ENCODE measurements at regions not wholly inside any gene's neighbourhood (a gene's known extent, or its start where the extent isn't known, plus 50 kb on each side); places are given as distances from the start of the nearest gene placed in this dataset.

DNA sequence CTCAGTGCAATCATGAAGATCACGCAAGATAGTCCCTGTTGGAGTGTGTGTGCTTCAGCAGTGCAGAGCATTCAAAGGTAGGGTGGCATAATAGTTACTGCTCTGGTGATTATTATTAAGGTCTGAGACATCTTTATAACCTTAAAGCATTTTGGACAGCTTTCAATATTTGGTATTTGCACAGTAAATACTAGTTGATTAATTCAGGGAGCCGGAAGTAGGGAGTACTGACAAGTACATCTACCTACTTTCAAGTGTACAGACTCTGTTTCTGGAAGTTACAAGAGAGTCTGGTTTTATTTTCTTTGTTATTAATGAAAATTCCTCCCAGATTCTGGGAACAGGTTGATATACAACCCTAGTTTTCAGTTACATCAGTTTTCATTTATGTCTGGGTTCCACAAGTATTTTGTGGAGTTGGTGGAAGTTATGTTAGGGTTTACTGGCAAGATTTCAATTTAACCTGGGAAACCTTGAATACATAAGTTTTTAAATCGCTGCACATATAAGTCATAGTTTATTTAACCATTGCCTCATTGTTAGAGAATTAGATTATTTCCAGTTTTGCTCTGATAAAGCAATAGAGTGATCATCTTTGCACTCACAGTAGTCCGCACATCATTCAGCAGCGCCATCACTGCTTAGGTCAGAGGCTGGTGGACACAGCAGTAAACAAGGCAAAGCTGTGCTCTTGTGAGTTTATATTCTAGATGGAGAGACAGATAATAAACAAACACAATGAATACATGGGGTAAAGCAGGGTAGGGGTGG lies 366.6 kb downstream of the REEP3 start:
- no peak for DNase-seq (ENCODE audit: low spot score)
- no peak overlapping the region for H3K27ac ChIP-seq
- no peak overlapping the region for H3K4me3 ChIP-seq
- TF ChIP-seq, protein P1, sequence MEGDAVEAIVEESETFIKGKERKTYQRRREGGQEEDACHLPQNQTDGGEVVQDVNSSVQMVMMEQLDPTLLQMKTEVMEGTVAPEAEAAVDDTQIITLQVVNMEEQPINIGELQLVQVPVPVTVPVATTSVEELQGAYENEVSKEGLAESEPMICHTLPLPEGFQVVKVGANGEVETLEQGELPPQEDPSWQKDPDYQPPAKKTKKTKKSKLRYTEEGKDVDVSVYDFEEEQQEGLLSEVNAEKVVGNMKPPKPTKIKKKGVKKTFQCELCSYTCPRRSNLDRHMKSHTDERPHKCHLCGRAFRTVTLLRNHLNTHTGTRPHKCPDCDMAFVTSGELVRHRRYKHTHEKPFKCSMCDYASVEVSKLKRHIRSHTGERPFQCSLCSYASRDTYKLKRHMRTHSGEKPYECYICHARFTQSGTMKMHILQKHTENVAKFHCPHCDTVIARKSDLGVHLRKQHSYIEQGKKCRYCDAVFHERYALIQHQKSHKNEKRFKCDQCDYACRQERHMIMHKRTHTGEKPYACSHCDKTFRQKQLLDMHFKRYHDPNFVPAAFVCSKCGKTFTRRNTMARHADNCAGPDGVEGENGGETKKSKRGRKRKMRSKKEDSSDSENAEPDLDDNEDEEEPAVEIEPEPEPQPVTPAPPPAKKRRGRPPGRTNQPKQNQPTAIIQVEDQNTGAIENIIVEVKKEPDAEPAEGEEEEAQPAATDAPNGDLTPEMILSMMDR (IDR thresholded peaks at IDR 0.05): no peak

DNA sequence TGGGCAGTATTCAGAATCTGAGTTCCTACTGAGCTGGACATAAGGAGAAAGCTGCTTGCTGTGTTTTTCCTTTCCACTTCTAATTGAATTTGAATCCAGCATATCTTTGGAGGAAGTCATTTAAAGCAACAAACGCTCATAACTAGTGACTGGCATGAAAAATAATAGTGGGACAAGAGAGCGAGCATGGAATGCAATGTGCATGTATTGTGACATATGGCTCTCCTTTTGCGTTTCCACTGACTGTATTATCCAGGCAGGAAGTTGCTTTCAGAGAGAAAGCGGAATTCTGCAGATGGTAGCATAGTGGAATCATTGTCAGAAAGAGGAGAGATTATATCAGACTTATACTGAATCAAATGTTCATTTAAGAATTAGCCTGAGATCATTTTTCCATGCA lies 368.6 kb downstream of the REEP3 start:
- no peak for DNase-seq (ENCODE audit: low spot score)
- TF ChIP-seq, protein P1 (IDR thresholded peaks at IDR 0.05): no peak
- Histone ChIP-seq H3K4me3 (no peak overlapping the region), H3K27ac (no peak overlapping the region)

DNA sequence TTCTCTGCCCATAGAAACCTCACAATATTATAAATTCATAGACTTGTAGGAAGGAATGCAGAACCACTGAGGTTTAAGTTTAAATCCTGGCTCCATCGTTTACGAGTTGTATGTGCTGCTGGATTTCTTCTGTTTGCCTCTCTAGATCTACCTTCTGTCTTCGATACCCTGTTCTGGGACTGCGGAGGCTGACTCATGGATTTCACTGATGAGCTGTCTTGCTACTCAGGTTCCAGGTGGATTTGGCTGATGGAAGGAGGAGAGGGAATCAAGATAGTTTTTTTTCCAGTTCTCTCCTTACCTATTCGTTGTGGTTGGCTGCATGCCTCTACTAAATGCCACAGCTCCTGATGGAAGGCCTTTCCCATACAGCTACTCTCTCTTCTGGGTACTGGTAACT lies 375.8 kb downstream of the REEP3 start:
- DNase-seq (ENCODE audit: low spot score): no peak
- no peak overlapping the region for H3K27ac ChIP-seq
- TF ChIP-seq, protein P1 (IDR thresholded peaks at IDR 0.05): no peak
- H3K4me3 ChIP-seq: no peak overlapping the region

DNA sequence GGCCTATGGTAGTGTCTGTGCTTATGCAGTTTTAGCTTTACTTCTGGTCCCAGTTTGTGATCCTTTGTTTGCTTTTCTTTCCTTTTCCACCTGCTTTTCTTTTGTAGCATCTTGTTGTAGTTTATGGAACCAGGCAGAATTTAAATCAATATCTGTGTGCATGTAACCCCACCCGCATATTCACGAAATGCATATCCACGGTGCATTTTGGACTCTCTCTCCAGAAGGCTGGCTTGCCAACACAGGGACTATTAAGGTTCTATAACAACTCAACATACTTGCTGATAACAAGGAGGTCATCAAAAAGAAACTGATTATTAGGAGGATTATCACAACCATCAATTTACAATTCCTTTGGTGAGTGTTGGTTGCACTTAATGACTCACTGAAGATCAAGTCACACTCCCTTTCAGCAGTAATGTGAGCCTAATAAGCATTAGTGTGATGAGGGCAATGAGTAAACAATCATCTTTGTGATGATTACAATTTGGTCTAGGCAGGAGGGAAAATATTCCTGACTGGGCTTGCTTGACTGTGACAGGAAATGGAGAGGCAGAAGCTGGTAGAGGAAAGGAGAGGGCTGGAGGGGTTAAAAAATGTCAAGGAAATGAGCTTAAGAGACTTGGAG lies 378.6 kb downstream of the REEP3 start:
- DNase-seq (ENCODE audit: low spot score): no peak
- TF ChIP-seq, protein P1 (IDR thresholded peaks at IDR 0.05): no peak
- Histone ChIP-seq H3K27ac (no peak overlapping the region), H3K4me3 (no peak overlapping the region)

DNA sequence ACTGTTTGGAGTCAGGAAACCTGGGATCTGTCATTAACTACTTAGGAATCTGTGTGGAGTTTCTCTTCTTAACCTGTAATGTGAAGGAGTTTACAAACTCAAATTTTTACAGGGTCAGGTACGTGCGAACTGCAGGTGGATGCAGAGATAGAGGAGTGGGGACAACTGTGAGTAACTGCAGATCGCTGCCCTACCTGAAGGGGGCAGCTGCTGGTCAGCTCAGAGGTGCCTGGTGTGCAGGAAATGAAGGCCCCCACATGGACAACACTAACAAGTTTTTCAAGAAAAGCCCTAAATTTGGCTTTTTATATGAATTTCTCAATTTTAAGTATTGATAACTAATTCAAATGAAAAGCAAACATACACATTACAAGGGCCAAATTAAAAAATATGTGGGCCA lies 380.0 kb downstream of the REEP3 start:
- TF ChIP-seq, protein P1 (IDR thresholded peaks at IDR 0.05): no peak
- DNase-seq (ENCODE audit: low spot score): no peak
- H3K4me3 ChIP-seq: no peak overlapping the region
- H3K27ac ChIP-seq: no peak overlapping the region

DNA sequence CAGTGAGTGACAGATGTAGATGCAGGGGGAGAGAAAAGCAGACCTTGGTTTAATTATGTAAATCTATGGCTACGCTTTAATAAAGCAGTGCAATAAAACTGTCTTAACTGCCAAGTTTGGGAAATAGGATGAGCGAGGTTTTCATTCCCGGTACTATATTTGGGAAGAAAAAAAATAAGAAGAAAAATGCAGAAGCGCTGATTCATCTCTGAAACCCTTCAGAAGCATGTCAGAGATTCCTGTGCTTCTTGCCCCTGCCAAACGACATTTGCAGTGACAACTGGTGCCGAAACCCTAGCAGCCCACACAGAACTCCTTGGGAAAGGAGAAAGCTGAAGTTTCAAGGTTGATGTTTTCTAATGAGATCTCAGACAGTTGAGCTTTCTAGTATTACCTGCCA lies 380.7 kb downstream of the REEP3 start:
- Histone ChIP-seq H3K27ac (no peak overlapping the region), H3K4me3 (no peak overlapping the region)
- DNase-seq (ENCODE audit: low spot score): no peak
- TF ChIP-seq, protein P1 (IDR thresholded peaks at IDR 0.05): no peak

DNA sequence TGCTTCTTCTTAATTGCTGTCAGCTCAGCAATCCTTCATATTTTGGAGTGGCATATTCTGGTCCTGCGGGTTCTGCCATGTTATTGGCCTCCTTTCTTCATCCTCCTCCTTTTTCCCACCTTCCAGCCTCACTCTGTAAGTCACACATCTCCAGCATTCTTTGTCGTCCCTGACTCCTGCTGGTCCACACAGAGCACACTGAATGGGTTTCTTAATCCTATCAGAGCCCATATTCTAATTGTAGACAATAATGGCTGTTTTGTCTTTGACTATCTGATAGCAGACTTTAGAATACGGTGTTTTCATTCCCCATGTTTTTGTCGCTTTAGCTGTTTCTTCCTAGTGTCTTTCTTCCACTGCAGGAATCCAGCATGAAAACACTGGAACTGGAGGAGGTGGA lies 389.6 kb downstream of the REEP3 start:
- H3K4me3 ChIP-seq: no peak overlapping the region
- TF ChIP-seq, protein P1 (IDR thresholded peaks at IDR 0.05): no peak
- H3K27ac ChIP-seq: no peak overlapping the region
- no peak for DNase-seq (ENCODE audit: low spot score)

All from coronary artery (tissue), 2 donors.